ENCODE measurements at regions not wholly inside any gene's neighbourhood (a gene's known extent, or its start where the extent isn't known, plus 50 kb on each side); places are given as distances from the start of the nearest gene placed in this dataset.

DNA sequence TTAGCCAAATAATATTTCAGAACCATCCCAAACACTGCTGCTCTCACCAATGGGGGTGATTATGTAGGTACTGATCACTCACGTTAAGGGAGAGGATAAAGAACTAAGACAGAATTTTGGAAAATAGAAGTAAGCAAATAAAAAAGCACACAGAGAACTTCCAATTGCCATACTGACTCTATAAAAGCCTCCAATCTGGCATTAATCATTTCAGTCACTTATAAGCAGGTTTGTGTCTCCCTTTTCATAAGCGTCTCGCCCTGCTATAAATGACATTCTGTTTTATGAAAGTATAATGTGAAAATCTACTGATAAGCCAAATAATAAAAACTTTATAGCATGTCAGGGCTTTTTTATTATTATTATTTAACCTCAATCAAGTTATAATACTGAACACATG is 435.2 kb downstream of the ETNK1 start:
- Histone ChIP-seq H3K79me2 (ENCODE audit: control insufficient read depth, insufficient read depth, low read length) (no peaks in the 10 kb centered on the region), H4K20me1 (ENCODE audit: control insufficient read depth, extremely low read depth, insufficient read depth, low read length) (no peaks in the 10 kb centered on the region), H3K4me2 (ENCODE audit: control insufficient read depth, extremely low read depth, insufficient read depth, low read depth, low read length) (no peak overlapping the region), H3K4me3 (ENCODE audit: control insufficient read depth in 2 of 3, extremely low read depth in 1 of 3, insufficient read depth in 2 of 3, low read depth in 1 of 3, low read length in 3 of 3) (no peak overlapping the region), H3K4me1 (ENCODE audit: control insufficient read depth, extremely low read depth, insufficient read depth, low read length) (no peaks in the 10 kb centered on the region), H3K36me3 (ENCODE audit: control insufficient read depth in 2 of 2, extremely low read depth in 1 of 2, insufficient read depth in 2 of 2, low read length in 2 of 2) (no peaks in the 10 kb centered on the region), H3K9me3 (ENCODE audit: control insufficient read depth, low read depth, low read length) (no peaks in the 10 kb centered on the region), H3K9me1 (ENCODE audit: control insufficient read depth, extremely low read depth, insufficient read depth, low read length) (no peaks in the 10 kb centered on the region), H3K27me3 (ENCODE audit: control insufficient read depth, extremely low read depth, insufficient read depth, low read length) (no peaks in the 10 kb centered on the region), H3K27ac (ENCODE audit: control insufficient read depth, insufficient read depth, low read length) (no peak overlapping the region), H2AFZ (ENCODE audit: control insufficient read depth, low read length) (no peak overlapping the region), H3K9ac (ENCODE audit: control insufficient read depth, extremely low read depth, insufficient read depth, low read length) (no peak overlapping the region)
- no peak for TF ChIP-seq EZH2 (IDR thresholded peaks at IDR 0.05; ENCODE audit: low read length)
- TF ChIP-seq, protein P1, sequence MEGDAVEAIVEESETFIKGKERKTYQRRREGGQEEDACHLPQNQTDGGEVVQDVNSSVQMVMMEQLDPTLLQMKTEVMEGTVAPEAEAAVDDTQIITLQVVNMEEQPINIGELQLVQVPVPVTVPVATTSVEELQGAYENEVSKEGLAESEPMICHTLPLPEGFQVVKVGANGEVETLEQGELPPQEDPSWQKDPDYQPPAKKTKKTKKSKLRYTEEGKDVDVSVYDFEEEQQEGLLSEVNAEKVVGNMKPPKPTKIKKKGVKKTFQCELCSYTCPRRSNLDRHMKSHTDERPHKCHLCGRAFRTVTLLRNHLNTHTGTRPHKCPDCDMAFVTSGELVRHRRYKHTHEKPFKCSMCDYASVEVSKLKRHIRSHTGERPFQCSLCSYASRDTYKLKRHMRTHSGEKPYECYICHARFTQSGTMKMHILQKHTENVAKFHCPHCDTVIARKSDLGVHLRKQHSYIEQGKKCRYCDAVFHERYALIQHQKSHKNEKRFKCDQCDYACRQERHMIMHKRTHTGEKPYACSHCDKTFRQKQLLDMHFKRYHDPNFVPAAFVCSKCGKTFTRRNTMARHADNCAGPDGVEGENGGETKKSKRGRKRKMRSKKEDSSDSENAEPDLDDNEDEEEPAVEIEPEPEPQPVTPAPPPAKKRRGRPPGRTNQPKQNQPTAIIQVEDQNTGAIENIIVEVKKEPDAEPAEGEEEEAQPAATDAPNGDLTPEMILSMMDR (optimal IDR thresholded peaks at IDR 0.05 in 1 of 3, IDR thresholded peaks at IDR 0.05 in 1 of 3, conservative IDR thresholded peaks at IDR 0.05 in 1 of 3; ENCODE audit: extremely low read depth in 1 of 3, insufficient read depth in 2 of 3, low read length in 3 of 3) = no peak
- dilution Hi-C loops (cut with MboI; ENCODE audit: extremely low pct_ligation_motif_present, low sequenced_read_pairs) = no loop called here
- DNase-seq (ENCODE audit: low read depth, low spot score) (no peak), FAIRE-seq (no peak)

- FAIRE-seq (no peak), DNase-seq (ENCODE audit: low read depth, low spot score) (no peak)
- no peaks in the 10 kb centered on the region for H3K9me1 ChIP-seq (ENCODE audit: control insufficient read depth, extremely low read depth, insufficient read depth, low read length)
- H2AFZ ChIP-seq (ENCODE audit: control insufficient read depth, low read length) = no peak overlapping the region
- H3K9me3 ChIP-seq (ENCODE audit: control insufficient read depth, low read depth, low read length) = no peaks in the 10 kb centered on the region
- H3K4me2 ChIP-seq (ENCODE audit: control insufficient read depth, extremely low read depth, insufficient read depth, low read depth, low read length) = no peak overlapping the region
- no peak overlapping the region for H3K9ac ChIP-seq (ENCODE audit: control insufficient read depth, extremely low read depth, insufficient read depth, low read length)
- H3K36me3 ChIP-seq (ENCODE audit: control insufficient read depth in 2 of 2, extremely low read depth in 1 of 2, insufficient read depth in 2 of 2, low read length in 2 of 2) = no peaks in the 10 kb centered on the region
- no peak overlapping the region for H3K4me3 ChIP-seq (ENCODE audit: control insufficient read depth in 2 of 3, extremely low read depth in 1 of 3, insufficient read depth in 2 of 3, low read depth in 1 of 3, low read length in 3 of 3)
- TF ChIP-seq EZH2 (IDR thresholded peaks at IDR 0.05; ENCODE audit: low read length) = no peak
- TF ChIP-seq, protein P1 (optimal IDR thresholded peaks at IDR 0.05 in 1 of 3, IDR thresholded peaks at IDR 0.05 in 1 of 3, conservative IDR thresholded peaks at IDR 0.05 in 1 of 3; ENCODE audit: extremely low read depth in 1 of 3, insufficient read depth in 2 of 3, low read length in 3 of 3) = no peak
- no peak overlapping the region for H3K27ac ChIP-seq (ENCODE audit: control insufficient read depth, insufficient read depth, low read length)
- H4K20me1 ChIP-seq (ENCODE audit: control insufficient read depth, extremely low read depth, insufficient read depth, low read length) = no peaks in the 10 kb centered on the region
- no peaks in the 10 kb centered on the region for H3K27me3 ChIP-seq (ENCODE audit: control insufficient read depth, extremely low read depth, insufficient read depth, low read length)
- dilution Hi-C loops (cut with MboI; ENCODE audit: extremely low pct_ligation_motif_present, low sequenced_read_pairs) = no loop called here
- H3K4me1 ChIP-seq (ENCODE audit: control insufficient read depth, extremely low read depth, insufficient read depth, low read length) = no peaks in the 10 kb centered on the region
- no peaks in the 10 kb centered on the region for H3K79me2 ChIP-seq (ENCODE audit: control insufficient read depth, insufficient read depth, low read length)
Observed at GRCh38 chr12:23063206-23063605, 438.2 kb downstream of the ETNK1 start.

All from keratinocyte (primary cell).